ENCODE measurements at regions not wholly inside any gene's neighbourhood (a gene's known extent, or its start where the extent isn't known, plus 50 kb on each side); places are given as distances from the start of the nearest gene placed in this dataset.
"Not testable (repeated sequence)": the region's sequence is repeated elsewhere in the genome, so short reads cannot be mapped to it uniquely, and the experiment has no call there.

DNA sequence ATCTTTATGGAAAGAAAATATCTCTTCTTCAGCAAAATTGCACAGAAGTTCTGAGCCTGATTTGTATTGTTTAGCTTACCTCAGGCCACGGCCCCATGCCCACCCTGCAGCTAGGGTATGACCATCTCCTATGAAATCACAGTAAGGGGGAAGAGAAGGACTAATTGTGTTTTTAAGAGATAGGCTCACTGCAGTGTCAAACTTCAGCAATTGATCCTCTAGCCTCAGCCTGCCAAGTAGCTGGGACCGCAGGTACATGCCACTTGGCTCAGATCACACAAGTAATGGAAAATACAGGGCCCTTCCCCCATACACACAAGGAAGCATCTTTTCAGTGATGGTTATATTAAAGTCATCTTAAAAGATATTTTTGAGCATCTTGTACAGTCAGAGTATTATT is 60.0 kb downstream of the DMAC1 start:
- DNase-seq: no peak

DNA sequence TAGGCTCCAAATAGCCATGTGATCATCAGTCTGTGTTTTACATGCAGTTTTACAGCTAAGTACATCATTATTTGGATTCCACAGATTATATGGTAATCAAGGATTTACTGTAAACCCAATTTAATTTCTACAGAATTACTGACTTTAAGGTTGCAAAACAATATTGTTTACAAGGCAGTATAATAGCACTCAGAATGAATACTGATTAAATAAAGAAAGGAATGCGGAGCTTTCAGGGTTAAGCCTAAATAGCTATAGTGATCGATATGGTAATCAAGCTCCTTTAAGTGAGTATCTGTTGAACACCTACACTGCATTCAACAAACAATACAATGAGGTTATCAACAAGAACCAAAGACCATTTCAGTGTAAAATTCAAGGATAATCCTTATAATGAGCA is 64.3 kb downstream of the DMAC1 start:
- DNase-seq: no peak

DNA sequence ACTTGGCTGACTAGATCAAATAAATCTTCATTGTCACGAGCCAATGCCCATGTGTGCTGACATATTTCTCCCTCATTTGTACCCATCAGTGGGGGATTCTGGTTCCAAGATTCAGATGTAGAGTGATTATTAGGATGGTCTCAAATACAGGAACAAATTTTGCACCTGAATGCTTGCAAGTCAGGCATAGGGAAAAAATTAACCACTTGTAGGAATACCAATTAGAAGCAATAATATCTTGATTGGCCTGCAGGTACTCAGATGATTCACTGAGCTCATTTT is 69.5 kb downstream of the DMAC1 start:
- DNase-seq: no peak

DNA sequence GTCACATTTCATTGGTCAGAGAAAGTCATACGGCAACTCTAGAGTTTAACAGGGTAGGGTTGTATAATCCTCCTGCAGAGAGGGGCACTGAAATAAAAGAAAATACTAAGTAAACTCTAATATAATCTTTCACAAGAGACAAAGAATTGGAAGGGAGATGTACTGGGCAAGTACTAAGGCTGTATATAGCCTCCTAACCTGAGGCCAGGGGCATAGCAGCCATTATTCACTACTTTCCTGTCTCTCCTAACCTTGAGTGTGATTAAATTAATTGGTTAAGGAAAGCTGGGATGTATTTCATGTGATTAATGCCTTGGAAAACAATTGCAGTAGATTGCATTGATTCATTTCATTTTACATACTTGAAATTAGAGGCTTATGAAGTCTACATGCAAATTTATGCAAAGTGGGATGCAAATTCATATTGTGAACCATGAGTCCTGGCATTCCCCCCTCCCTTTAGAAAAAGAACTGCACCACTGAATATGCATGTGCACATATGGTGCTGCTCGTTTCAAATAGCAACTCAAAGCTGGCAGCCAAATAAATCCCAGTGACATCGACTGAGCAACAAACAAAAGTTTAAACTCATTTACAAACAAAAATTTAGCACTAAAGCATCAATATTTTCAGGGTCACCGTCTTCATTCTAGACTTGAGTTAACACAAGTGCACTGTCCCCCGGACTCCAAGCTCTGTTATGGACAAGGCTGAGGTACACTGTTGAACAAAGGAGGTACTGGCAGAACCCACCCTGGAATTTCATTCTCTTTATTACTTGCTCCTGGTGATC is 70.0 kb downstream of the DMAC1 start:
- no peak for DNase-seq

DNA sequence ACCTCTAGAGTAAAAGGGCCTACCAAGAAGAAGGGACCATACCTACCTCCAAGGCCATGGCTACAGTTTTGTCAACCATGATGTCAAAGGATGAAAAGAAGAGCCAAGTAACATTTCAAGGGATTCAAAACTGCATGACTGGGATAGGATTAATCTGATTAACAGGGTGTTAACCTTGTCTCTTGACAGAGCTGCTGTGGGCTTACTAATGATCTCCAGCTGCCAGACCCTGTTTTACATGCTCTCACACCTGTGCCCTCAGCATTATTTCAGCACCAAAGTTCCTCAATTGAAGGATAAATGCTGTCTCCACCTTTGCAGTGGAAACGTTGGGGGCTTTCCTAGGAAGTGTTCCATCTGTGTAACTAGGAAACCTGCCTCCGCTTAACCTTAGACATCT is 78.3 kb downstream of the DMAC1 start:
- no peak for DNase-seq

DNA sequence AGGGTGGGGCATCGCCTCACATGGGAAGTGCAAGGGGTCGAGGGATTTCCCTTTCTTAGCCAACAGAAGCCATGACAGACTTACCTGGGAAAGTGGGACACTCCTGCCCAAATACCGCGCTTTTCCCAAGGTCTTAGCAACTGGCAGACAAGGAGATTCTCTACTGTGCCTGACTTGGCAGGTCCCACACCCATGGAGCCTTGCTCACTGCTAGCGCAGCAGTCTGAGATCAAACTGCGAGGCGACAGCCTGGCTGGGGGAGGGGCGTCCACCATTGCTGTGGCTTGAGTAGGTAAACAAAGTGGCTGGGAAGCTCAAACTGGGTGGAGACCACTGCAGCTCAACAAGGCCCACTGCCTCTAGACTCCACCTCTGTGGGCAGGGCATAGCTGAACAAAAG is 86.5 kb downstream of the DMAC1 start:
- not testable (repeated sequence) for DNase-seq

DNA sequence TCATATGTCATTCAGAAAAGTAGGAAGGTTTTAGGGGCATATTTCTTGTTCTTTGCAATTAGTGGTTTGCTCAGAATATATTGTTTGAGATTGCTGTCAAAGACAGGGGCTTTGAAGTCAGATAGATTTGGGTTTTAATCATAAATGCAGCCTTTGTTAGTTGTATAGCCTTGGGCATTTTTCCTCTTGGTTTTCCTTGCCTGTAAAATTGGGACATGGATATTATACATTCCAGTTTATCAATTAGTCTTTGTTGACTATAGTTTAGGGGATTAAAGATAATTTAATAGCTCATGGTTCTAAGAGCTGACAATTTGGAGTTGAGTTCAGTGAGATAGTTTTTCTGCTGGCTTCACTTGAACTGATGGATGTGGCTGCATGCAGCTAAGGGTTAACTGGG is 88.9 kb downstream of the DMAC1 start:
- DNase-seq: no peak

DNA sequence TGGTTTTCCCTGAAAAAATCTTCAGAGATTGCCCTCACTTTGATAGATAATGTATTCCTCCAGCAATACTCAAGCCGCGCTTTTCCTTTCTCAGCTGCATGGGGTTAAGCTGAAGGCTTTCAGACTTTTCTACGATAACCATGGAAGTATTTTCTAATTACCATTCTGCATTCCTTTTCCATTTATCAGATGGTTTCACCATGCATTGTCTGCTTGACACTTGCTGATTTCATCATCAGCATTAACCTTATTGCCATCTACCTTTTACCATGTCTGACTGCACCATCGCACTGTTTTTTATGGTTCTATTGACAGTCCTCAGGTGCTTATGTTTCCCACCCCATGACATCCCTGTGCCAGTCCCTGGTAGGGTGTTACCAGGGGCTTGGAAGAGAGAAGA is 91.6 kb downstream of the DMAC1 start:
- no peak for DNase-seq

DNA sequence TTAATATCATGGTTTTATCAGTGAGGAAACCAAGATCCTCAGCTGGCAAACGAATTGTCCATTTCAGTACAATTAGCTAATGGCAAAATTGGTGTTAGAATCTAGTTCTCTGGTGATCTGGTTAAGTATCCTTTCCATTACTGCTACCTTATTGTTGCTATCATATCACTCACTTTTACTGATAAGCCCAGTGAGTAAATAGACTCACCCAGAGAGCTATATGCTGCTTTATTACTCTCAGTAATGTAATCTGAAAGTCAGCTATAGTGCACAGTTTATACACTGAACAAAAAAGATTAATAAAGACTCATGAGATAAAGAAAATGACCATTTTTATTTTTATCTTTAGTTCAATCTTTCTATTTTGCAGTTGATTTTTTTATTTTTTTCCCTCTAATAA is 95.0 kb downstream of the DMAC1 start:
- DNase-seq: no peak

DNA sequence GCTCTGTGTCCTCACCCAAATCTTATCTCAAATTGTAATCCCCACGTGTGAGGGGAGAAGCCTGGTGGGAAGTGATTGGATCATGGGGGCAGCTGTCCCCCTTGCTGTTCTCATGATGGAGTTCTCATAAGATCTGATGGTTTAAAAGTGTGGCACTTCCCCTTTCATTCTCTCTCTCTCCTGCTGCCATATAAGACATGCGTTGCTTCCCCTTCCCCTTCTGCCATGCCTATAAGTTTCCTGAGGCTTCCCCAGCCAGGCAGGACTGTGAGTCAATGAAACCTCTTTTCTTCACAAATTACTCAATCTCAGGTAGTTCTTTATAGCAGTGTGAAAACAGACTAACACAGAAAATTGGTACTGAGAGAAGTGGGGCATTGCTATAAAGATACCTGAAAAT is 107.7 kb downstream of the DMAC1 start:
- no peak for DNase-seq

DNA sequence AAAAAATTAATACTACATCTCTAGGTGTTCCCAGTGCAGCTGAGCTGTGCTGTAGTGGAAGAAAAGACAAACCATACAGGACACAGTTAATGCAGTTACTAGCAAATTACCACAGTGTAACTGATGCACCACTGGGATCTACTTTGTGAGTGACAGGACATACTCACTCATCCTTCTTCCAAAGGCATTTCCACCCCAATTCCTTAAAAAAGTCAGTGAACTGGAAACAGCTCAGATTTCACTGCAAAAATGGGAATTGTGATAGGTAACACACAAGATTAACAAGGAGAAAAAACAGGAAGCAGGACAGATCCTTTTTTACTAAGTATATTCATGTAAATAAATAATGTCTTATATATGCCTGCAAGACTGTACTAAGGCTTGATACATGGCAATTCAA is 109.6 kb downstream of the DMAC1 start:
- DNase-seq: no peak

DNA sequence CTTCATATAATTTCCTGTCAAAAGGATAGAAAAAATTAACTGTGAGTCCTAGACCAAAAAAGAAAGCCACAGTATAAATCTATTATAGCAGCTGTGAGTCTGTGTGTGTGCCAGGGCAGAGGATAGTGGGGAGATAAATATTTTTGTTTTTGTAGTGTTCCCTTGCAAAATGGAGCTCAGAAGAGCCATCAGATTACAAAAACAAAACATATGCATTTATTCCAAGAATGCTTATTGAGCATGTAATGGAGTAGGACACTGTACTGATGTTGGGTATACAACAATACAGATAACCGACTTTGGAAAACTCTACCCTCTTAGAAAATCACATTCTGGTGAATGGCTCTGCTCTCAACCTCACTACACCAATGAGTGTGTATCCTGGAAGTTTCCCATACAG is 111.0 kb downstream of the DMAC1 start:
- no peak for DNase-seq

DNA sequence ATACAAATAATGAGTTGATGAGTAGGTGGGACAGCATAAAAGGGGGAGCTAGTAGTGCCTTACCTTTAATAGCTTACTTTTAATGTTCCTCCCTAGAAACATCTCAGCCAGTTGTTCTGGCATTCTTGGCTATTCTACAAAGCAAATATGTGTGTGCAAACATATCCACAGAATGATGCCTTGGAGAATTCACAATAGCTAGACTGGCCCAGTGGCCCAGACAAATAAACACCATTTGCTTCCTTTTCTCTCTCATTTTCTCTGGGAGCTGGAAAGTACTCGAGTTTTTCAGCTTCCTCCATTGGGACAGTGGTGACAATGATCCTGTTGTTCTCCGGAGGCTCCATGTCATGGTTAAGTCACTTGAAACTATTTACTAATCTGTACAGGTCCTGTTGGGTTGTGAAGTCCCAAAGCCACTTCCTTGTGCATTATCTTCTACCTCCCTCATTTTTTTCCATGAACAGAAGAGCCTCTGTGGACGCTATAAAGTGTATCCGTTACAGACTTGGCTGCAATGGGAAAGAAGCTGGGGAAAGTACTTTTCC is 122.9 kb downstream of the DMAC1 start:
- DNase-seq: no peak

DNA sequence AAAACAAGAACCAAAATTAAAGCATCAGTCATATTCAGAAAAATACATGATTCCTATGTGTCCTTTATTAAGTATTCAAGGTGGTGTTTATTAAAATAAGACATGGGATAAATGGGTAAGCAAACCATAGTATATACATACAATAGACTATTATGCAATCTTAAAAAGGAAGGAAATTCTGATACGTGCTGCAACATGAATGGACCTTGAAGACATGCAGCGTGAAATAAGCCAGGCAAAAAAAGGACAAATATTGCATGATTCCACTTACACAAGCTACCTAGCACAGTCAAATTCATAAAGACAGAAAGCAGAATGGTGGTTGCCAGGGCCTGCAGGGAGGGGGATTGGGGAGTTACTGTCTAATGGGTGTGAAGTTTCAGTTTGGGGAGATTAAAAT is 127.7 kb downstream of the DMAC1 start:
- no peak for DNase-seq

DNA sequence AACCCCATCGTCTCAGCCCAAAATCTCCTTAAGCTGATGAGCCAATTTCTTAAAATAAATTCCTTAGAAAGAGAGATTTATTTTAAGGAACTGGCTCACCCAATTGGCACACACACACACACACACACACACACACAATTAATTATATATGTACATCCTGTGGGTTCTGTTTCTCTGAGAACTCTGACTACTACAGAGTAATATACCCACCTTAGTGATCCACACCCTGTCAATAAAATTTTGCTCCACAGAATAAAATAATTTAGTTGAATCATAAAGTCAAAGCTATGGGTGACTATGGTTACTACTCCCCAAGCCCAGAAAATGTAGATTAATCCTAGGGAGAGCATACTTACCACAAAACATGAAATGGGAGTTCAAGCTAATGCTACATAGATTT is 131.0 kb downstream of the DMAC1 start:
- DNase-seq: no peak

DNA sequence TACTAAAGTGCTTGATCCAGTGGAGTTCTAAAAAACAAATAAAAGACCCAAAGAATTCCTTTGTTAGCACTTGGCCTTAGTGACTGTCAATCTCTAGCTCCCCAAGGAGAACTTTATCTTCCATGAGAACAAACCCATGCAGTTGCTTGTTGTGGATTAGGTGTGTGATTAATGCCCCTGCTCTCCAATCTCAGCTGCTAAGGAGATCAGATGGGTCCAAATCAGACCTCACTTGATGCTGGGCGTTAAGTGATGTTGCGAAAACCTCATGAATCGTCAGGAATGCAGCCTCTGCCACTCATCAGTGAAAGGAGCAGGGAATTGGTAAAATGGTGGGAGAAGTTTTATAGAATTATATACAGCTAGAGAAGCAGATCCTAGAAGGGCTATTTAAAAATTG is 133.7 kb downstream of the DMAC1 start:
- DNase-seq: no peak

DNA sequence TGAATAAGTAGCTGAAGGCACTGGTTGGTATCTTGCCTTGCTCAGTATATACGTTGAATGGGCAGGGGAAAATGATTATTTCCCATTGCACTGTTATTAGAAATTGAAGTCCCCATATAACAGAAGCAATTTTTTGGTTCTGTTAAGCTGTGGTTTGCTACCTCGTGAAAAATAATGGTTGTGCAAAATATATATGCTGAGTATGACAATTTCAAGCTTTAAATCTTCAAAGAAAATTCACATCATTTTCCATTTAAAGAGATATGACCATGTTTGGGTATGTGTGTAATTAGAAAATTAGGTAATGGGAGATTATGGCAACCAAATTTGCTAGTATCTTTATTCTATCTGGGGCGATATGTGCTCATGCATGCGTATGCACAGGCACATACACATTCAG is 139.8 kb downstream of the DMAC1 start:
- DNase-seq: no peak

DNA sequence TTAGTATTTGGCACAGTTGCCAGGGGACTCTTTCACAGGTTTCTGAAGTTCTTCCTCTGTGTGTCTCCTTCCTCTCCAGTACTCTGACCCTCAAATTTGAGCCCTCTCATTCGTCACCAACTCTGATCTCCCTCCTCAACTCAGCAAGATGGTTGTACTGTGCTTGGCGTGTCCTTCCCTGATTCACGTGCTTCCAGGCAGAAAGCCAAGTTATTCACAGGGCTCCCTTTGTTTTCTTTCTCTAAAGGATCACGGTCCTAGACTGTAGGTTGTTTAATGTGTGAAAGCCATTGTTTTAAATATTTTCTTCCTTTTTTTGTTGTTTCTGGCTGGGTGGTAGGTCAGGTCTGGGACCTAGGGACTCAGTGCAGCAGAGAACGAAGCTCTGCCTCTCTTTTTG is 142.9 kb downstream of the DMAC1 start:
- peak; percentile 35 for DNase-seq

DNA sequence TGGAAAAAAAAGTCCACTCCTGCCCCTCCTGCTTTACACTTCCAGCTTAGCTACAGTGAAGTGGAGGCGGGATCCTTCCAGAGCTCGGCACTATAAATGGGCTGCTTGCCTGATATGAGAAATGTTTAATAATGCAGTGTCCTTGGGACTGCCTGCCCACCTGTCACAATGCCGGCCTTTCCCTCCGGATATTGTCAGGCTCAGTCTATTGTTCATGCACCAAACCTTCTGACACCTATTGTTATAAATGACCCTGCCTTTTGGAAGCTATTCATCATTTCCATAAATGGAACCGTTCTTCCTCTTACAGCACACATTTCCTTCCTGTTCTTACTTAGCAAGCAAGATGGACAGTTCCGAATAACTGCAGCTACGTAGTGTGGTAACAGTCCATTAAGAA is 146.3 kb downstream of the DMAC1 start:
- DNase-seq: no peak

DNA sequence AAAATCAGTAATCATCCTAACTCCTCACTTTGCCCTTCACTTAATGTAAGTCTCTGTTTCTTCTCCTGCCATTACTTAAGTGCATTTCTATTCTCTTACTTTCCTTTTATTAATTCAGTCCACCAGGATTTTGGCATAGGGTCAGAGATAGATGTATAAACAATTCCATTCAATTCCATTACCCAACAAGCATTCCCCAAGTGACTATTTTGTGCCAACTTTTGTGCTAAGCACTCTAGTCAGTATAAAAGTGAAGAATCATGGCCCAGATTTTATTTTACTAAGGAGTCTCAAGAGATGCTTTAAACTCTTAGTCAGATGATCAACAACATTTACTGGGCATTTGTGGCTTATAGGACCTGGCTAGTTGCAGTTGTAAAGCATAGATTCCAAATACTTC is 159.3 kb downstream of the DMAC1 start:
- no peak for DNase-seq

DNA sequence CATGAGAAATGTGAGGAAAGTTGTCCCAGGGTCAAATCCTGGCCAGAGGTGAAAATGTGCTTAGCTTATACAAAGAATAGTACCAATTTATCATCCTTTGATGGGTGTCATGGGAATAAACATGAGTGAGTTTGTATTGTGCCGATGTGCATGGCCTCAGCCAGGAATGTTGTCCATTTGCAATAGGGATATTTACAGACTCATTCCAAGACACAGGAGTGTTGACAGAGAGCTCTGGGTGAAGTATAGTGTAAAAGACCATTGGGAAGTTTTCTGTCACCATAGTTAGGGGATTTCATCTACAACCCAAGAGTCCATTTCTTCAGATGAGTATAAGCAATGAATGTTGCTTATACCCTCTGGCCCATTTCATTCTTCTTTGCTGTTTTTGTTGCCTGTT is 160.1 kb downstream of the DMAC1 start:
- DNase-seq: no peak

DNA sequence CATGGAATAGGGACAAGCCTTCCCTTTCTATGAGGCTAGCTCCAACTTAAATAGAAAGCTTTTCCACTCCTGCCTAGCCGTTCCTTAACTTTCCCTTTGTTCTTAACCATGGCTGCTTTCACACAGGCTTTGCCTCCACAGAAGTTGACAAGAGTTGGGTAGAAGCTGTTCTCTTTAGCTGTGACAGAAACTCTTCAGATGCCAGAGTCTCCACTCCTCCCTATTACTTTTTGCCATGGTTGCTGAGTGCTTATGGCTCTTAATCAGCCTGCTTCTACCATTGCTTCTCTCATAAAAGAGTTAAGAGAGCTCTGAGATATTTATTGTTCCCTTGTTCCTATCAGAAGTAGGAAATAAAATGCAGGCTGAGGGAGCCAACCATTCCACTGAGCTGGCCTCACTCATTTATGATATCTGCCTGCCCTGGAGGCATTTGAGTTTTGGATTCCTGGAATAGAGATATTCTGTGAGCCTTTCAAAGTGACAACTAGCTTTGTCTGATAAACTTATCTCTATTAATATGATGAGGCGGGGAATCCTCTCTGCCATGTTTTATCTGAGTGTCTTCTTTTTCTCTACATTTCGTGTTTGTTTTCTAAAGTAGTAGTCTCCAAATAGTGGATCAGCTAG is 162.6 kb downstream of the DMAC1 start:
- DNase-seq: no peak

DNA sequence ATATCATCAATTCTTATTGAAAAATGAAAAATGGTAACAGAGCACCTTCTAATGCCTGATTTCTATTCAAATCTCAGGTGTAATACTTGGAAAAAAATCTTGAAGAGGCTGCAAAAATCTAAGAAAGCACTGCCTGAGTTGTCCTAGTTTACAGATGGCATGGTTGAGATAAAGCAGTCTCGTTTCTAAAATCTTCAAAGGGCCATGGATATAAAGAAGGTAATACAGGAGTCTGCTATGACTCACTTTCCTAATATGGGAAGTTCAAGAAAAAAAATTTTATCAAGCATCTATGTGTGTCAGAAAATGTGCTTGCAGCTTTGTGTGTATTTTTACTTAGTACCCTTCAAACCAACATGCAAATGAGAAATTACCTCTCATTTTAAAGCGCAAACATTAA is 163.3 kb downstream of the DMAC1 start:
- DNase-seq: no peak

DNA sequence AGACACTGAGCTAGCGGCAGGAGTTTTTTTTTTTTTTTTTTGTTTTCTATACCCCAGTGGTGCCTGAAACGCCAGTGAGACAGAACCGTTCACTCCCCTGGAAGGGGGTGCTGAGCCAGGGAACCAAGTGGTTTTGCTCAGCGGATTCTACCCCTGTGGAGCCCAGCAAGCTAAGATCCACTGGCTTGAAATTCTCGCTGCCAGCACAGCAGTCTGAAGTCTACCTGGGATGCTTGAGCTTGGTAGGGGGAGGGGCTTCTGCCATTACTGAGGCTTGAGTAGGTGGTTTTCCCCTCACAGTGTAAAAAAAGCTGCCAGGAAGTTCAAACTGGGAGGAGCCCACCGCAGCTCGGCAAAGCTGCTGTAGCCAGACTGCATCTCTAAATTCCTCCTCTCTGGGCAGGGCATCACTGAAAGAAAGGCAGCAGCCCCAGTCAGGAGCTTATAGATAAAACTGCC is 173.0 kb downstream of the DMAC1 start:
- DNase-seq: not testable (repeated sequence)

DNA sequence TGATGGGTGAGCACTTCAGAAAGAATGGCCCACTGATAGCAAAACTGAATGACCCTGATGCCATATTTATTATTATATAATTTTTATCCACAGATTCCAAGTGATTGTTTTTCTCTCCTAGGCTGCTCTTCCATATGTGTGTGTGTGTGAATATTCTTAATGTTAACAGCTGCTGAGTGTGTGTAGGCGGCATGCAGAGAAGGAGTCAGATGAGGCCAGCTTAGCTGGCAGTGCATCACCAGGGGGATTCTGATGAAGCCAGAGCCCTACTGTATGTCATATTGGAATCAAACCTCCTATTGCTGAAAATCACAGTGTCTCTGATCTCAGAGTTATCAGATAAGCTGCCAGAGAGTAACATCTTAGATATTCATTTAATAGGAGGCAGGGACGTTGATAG is 177.1 kb downstream of the DMAC1 start:
- DNase-seq: no peak
